ENCODE measurements at regions not wholly inside any gene's neighbourhood (a gene's known extent, or its start where the extent isn't known, plus 50 kb on each side); places are given as distances from the start of the nearest gene placed in this dataset.

- TF ChIP-seq CTCF (IDR thresholded peaks at IDR 0.05; ENCODE audit: low read depth, low read length, poor library complexity, severe bottlenecking), result no peak
- TF ChIP-seq EZH2phosphoT487 (IDR thresholded peaks at IDR 0.05; ENCODE audit: borderline replicate concordance, low read length), result no peak
These were observed 138.5 kb upstream of the MGMT start for GRCh38 chr10:129328546-129328945.

Data from DOHH2 (cell line).